Vagina (tissue), 2 donors: ENCODE measurements at regions not wholly inside any gene's neighbourhood (a gene's known extent, or its start where the extent isn't known, plus 50 kb on each side); places are given as distances from the start of the nearest gene placed in this dataset.

Experiments
- DNase-seq, 2 donors: peaks; one replicate each; pipeline ENCODE4 v3.0.0-alpha.2; 2017; ENCODE audit errors: extremely low spot score in 2 of 2
- H3K27ac ChIP-seq: fragments of 200-600 bp; sonication (generic); one replicate; pipeline ENCODE4 v1.5.1; 2019
- H3K27me3 ChIP-seq: fragments of 200-600 bp; sonication (generic); one replicate; pipeline ENCODE4 v1.5.1; 2019
- H3K36me3 ChIP-seq, 2 donors: fragments of 200-600 bp; sonication (generic); one replicate each; pipeline ENCODE4 v1.5.1; 2017 to 2019
- H3K4me1 ChIP-seq: fragments of 200-600 bp; sonication (generic); one replicate; pipeline ENCODE4 v1.5.1; 2019
- H3K4me3 ChIP-seq, 2 donors: fragments of 200-600 bp; sonication (generic); 1 replicate in 1 of 2; 2 replicates in 1 of 2; pipeline ENCODE4 v1.5.1; 2016 to 2019
- H3K9me3 ChIP-seq: fragments of 200-600 bp; sonication (generic); one replicate; pipeline ENCODE4 v1.5.1; 2019
- POLR2A ChIP-seq, 2 donors: fragments of 450-650 bp; IDR thresholded peaks; one replicate each; pipeline ENCODE4 v1.6.1; 2017; ENCODE audit warnings: antibody characterized with exemption in 2 of 2, mild to moderate bottlenecking in 2 of 2, moderate library complexity in 2 of 2
- POLR2AphosphoS5 ChIP-seq, 2 donors: sonication (generic); formaldehyde crosslinking; IDR thresholded peaks; one replicate each; pipeline ENCODE4 v1.9.0; 2017; ENCODE audit warnings: antibody characterized with exemption in 2 of 2, mild to moderate bottlenecking in 2 of 2, low read depth in 1 of 2; ENCODE audit not compliant: insufficient read depth in 1 of 2
- intact Hi-C: fragments of 100-400 bp; cut with DNase I; formaldehyde crosslinking; loops from one replicate; pipeline ENCODE4 v1.15.1; 2023
- TF ChIP-seq, protein P1 (sequence below), 3 experiments: fragments of 450-650 bp in 2 of 3; fragments of 200-600 bp in 1 of 3; sonication (generic) in 1 of 3; IDR thresholded peaks; one replicate each; pipeline ENCODE4 v1.5.1; 2017 to 2019; ENCODE audit warnings: antibody characterized with exemption in 3 of 3, mild to moderate bottlenecking in 2 of 3, moderate library complexity in 2 of 3

DNA sequence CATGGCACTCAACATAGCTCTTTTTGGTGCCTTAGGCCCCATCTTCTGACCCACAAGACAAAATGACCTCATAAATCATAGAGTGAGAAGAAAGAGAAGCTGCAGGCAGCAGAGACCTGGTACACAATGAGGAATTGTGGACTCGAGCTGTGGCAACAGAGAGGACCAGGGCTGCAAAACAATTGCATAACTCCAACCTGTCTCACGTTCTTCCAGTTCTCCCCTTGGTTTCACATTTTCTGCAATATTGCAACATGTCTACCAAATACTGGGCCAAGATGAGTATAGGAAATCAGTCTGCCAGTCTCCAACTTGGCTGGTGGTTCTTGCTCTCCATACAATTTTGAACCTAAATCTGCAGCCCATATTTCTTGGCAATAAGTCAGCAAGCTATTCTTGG is 105.3 kb downstream of the KDR start:
- no peaks in the 10 kb centered on the region for H3K27me3 ChIP-seq
- no peak for DNase-seq
- H3K4me3 ChIP-seq: no peak overlapping the region
- no peaks in the 10 kb centered on the region for H3K36me3 ChIP-seq
- H3K27ac ChIP-seq: no peak overlapping the region
- TF ChIP-seq POLR2A (IDR thresholded peaks at IDR 0.05) (no peak), POLR2AphosphoS5 (IDR thresholded peaks at IDR 0.05; ENCODE audit: insufficient read depth in 1 of 2, low read depth in 1 of 2) (no peak)
- TF ChIP-seq, protein P1, sequence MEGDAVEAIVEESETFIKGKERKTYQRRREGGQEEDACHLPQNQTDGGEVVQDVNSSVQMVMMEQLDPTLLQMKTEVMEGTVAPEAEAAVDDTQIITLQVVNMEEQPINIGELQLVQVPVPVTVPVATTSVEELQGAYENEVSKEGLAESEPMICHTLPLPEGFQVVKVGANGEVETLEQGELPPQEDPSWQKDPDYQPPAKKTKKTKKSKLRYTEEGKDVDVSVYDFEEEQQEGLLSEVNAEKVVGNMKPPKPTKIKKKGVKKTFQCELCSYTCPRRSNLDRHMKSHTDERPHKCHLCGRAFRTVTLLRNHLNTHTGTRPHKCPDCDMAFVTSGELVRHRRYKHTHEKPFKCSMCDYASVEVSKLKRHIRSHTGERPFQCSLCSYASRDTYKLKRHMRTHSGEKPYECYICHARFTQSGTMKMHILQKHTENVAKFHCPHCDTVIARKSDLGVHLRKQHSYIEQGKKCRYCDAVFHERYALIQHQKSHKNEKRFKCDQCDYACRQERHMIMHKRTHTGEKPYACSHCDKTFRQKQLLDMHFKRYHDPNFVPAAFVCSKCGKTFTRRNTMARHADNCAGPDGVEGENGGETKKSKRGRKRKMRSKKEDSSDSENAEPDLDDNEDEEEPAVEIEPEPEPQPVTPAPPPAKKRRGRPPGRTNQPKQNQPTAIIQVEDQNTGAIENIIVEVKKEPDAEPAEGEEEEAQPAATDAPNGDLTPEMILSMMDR (IDR thresholded peaks at IDR 0.05): no peak
- H3K4me1 ChIP-seq: no peaks in the 10 kb centered on the region
- no peaks in the 10 kb centered on the region for H3K9me3 ChIP-seq
- intact Hi-C loops: no loop called here

DNA sequence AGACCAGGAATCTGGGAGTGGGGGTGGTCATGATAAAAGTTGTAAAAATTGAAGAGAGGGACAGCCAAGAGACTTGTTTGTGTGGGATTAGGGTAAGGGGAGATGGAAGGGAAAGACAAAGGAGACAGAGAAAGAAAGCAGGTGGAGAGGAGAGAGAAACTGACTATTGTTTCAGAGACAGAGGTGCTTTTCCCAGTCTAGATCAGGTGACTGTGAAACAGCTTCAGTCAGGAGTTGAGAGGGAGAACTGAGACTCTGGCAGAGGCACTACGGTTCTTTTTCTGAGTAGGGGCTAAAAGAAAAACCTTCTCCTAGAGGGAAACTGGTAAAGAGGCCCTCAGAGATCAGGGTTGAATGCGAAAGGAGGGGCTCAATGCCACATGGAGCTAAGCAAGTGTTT is 106.4 kb downstream of the KDR start:
- DNase-seq: no peak
- Histone ChIP-seq H3K4me1 (no peaks in the 10 kb centered on the region), H3K27me3 (no peaks in the 10 kb centered on the region), H3K27ac (no peak overlapping the region), H3K9me3 (no peaks in the 10 kb centered on the region), H3K36me3 (no peaks in the 10 kb centered on the region), H3K4me3 (no peak overlapping the region)
- intact Hi-C loops: no loop called here
- TF ChIP-seq, protein P1 (IDR thresholded peaks at IDR 0.05): no peak
- TF ChIP-seq POLR2AphosphoS5 (IDR thresholded peaks at IDR 0.05; ENCODE audit: insufficient read depth in 1 of 2, low read depth in 1 of 2) (no peak), POLR2A (IDR thresholded peaks at IDR 0.05) (no peak)

DNA sequence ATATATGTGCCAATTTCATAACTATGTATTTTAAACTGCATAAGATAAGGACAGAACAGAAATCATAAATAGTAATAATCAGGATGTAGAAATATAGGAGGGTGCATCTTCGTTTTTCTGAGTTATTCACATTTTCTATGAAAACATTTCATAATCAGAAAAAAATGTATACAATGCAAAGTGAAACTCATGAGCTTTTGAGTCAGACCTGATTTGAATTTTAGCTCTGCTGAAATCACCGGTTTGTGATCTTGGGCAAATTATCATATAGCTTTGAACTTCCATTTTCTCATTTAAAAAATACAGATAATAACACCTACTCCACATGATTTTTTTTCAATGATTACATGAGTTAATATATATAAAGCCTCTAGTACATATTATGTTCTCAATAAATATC is 106.9 kb downstream of the KDR start:
- no peaks in the 10 kb centered on the region for H3K4me1 ChIP-seq
- DNase-seq: no peak
- no peaks in the 10 kb centered on the region for H3K9me3 ChIP-seq
- TF ChIP-seq, protein P1 (IDR thresholded peaks at IDR 0.05): no peak
- TF ChIP-seq POLR2A (IDR thresholded peaks at IDR 0.05) (no peak), POLR2AphosphoS5 (IDR thresholded peaks at IDR 0.05; ENCODE audit: insufficient read depth in 1 of 2, low read depth in 1 of 2) (no peak)
- H3K27ac ChIP-seq: no peak overlapping the region
- intact Hi-C loops: no loop called here
- no peaks in the 10 kb centered on the region for H3K36me3 ChIP-seq
- no peaks in the 10 kb centered on the region for H3K27me3 ChIP-seq
- no peak overlapping the region for H3K4me3 ChIP-seq

DNA sequence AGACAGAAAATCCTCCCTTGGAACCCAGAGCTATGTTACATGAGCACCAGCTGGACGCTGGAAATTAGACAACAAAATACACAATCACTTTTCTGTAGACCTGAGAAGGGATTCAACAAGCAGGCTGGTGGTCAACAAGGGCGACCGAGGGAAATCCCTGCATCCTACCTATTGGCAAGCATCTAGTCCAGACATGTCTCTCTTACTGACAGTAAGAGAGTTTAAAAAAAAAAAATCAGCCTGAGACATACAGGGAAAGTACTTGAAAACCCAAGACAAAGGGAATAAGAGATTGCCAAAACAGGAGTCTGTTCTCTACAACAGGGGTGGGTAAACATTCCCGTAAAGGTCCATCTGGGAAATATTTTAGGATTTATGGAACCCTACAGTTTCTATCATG is 108.0 kb downstream of the KDR start:
- intact Hi-C loops: no loop called here
- Histone ChIP-seq H3K4me3 (no peak overlapping the region), H3K36me3 (no peaks in the 10 kb centered on the region), H3K9me3 (no peaks in the 10 kb centered on the region), H3K27ac (no peak overlapping the region), H3K27me3 (no peaks in the 10 kb centered on the region), H3K4me1 (no peaks in the 10 kb centered on the region)
- DNase-seq: no peak
- TF ChIP-seq POLR2A (IDR thresholded peaks at IDR 0.05) (no peak), POLR2AphosphoS5 (IDR thresholded peaks at IDR 0.05; ENCODE audit: insufficient read depth in 1 of 2, low read depth in 1 of 2) (no peak)
- TF ChIP-seq, protein P1 (IDR thresholded peaks at IDR 0.05): no peak

DNA sequence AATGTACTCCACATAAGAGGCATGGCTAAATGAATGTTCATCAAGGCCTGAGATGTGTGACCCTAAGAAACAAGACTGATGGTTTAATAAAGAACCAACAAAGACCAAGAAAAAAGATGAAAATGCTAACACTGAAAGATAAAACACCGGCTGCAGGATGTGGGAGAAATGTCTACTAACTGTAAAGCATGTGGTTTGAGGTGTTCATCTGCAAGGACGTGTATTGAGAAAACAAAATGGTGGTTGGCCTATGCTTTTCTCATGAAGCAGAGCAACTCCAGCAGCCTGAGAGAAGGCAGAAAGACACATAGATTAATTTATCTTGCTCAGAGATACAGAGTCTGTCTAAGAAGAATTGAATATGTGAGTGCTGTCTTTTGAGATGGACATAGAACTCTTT is 109.3 kb downstream of the KDR start:
- Histone ChIP-seq H3K27me3 (no peaks in the 10 kb centered on the region), H3K9me3 (no peaks in the 10 kb centered on the region), H3K4me3 (no peak overlapping the region), H3K4me1 (no peaks in the 10 kb centered on the region), H3K27ac (no peak overlapping the region), H3K36me3 (no peaks in the 10 kb centered on the region)
- DNase-seq: no peak
- TF ChIP-seq, protein P1 (IDR thresholded peaks at IDR 0.05): no peak
- no peak for TF ChIP-seq POLR2A (IDR thresholded peaks at IDR 0.05)
- no peak for TF ChIP-seq POLR2AphosphoS5 (IDR thresholded peaks at IDR 0.05; ENCODE audit: insufficient read depth in 1 of 2, low read depth in 1 of 2)
- intact Hi-C loops: no loop called here
